DND-41 (cell line): ENCODE measurements at regions not wholly inside any gene's neighbourhood (a gene's known extent, or its start where the extent isn't known, plus 50 kb on each side); places are given as distances from the start of the nearest gene placed in this dataset.

ENCODE experiments used
- ATAC-seq: fragments of 200-7000 bp; cut with Tn5 transposase; 3 replicates; pipeline ENCODE4 v1.9.1; 2021; ENCODE audit warnings: low read depth; ENCODE audit not compliant: insufficient read depth
- DNase-seq: peaks from one replicate; pipeline ENCODE4 v3.0.0-alpha.2; 2020
- H2AFZ ChIP-seq: 2 replicates; pipeline ENCODE4 v1.6.0; 2012; ENCODE audit warnings: low read depth, low read length
- H3K27ac ChIP-seq: 2 replicates; pipeline ENCODE4 v1.5.1; 2012; ENCODE audit warnings: low read length, inconsistent platforms
- H3K27me3 ChIP-seq: fragments of 200-600 bp; sonication (generic); 2 replicates; pipeline ENCODE4 v1.6.0; 2012; ENCODE audit warnings: low read length, mild to moderate bottlenecking, inconsistent platforms; ENCODE audit not compliant: insufficient read depth, poor library complexity
- H3K36me3 ChIP-seq: 2 replicates; pipeline ENCODE4 v1.5.1; 2012; ENCODE audit warnings: low read length, inconsistent platforms; ENCODE audit not compliant: insufficient read depth
- H3K4me1 ChIP-seq: 2 replicates; pipeline ENCODE4 v1.5.1; 2012; ENCODE audit warnings: mild to moderate bottlenecking, low read length; ENCODE audit not compliant: insufficient read depth
- H3K4me2 ChIP-seq: 2 replicates; pipeline ENCODE4 v1.6.0; 2012; ENCODE audit warnings: mild to moderate bottlenecking, moderate library complexity, low read length, inconsistent platforms; ENCODE audit not compliant: insufficient read depth
- H3K4me3 ChIP-seq, 2 experiments: fragments of 200-600 bp in 1 of 2; shearing (Covaris generic) in 1 of 2; 2 replicates each; pipeline ENCODE4 v1.5.1; 2012 to 2016; ENCODE audit warnings: inconsistent platforms in 2 of 2, low read length in 2 of 2, mild to moderate bottlenecking in 2 of 2, low read depth in 1 of 2, moderate library complexity in 1 of 2
- H3K79me2 ChIP-seq: 2 replicates; pipeline ENCODE4 v1.6.0; 2012; ENCODE audit warnings: low read length, inconsistent platforms; ENCODE audit not compliant: insufficient read depth
- H3K9ac ChIP-seq: 2 replicates; pipeline ENCODE4 v1.6.0; 2012; ENCODE audit warnings: low read depth, mild to moderate bottlenecking, inconsistent platforms, low read length, moderate library complexity
- H3K9me3 ChIP-seq: 2 replicates; pipeline ENCODE4 v1.5.1; 2012; ENCODE audit warnings: low read length, moderate library complexity, mild to moderate bottlenecking, inconsistent platforms; ENCODE audit not compliant: insufficient read depth, severe bottlenecking
- H4K20me1 ChIP-seq: 2 replicates; pipeline ENCODE4 v1.6.0; 2012; ENCODE audit warnings: low read length; ENCODE audit not compliant: insufficient read depth
- CTCF ChIP-seq: IDR thresholded peaks from 2 replicates; pipeline ENCODE4 v1.5.1; 2012; ENCODE audit warnings: borderline replicate concordance, low read length, moderate library complexity, mild to moderate bottlenecking; ENCODE audit not compliant: poor library complexity, severe bottlenecking; ENCODE audit errors: extremely low read depth
- EZH2 ChIP-seq: IDR thresholded peaks from 3 replicates; pipeline ENCODE4 v1.6.1; 2012; ENCODE audit warnings: borderline replicate concordance, low read depth, mild to moderate bottlenecking, moderate library complexity, low read length, inconsistent platforms; ENCODE audit not compliant: severe bottlenecking

- ATAC-seq, result no peak
- no peaks in the 10 kb centered on the region for H3K79me2 ChIP-seq
- no peak overlapping the region for H3K27ac ChIP-seq
- H3K4me3 ChIP-seq, result no peak overlapping the region
- TF ChIP-seq CTCF, result no peak
- no peak for TF ChIP-seq EZH2
- H3K27me3 ChIP-seq, result no peaks in the 10 kb centered on the region
- no peaks in the 10 kb centered on the region for H3K4me1 ChIP-seq
- no peak for DNase-seq
- H3K9me3 ChIP-seq, result no peaks in the 10 kb centered on the region
- H4K20me1 ChIP-seq, result no peaks in the 10 kb centered on the region
- H3K36me3 ChIP-seq, result no peaks in the 10 kb centered on the region
- no peak overlapping the region for H3K4me2 ChIP-seq
- no peak overlapping the region for H3K9ac ChIP-seq
- H2AFZ ChIP-seq, result no peak overlapping the region
These were observed 191.7 kb upstream of the SPHKAP start for GRCh38 chr2:228373191-228373590.

DNA sequence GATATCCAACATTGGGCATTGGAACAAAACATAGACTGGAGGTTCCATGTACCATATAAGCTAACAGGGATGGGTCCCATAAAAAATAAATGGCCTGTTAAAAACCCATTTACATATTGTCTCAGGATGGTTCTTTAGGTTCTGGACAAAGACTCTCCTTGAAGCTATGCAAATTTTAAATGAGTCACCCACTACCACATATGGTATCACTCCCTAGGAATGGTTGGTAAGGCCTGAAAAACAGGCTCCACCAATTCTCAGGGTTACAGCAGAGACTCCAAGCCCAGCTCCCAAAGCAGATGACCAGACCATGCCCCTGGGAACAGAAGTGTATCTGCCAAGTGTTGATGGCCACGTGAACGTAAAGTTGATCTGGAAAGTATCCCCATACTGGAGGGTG is 190.7 kb upstream of the SPHKAP start:
- no peak overlapping the region for H3K27ac ChIP-seq
- no peak for TF ChIP-seq EZH2
- TF ChIP-seq CTCF, result no peak
- H3K36me3 ChIP-seq, result no peaks in the 10 kb centered on the region
- ATAC-seq (no peak), DNase-seq (no peak)
- no peaks in the 10 kb centered on the region for H3K4me1 ChIP-seq
- no peaks in the 10 kb centered on the region for H3K79me2 ChIP-seq
- H3K9ac ChIP-seq, result no peak overlapping the region
- no peaks in the 10 kb centered on the region for H4K20me1 ChIP-seq
- H3K4me2 ChIP-seq, result no peak overlapping the region
- no peaks in the 10 kb centered on the region for H3K27me3 ChIP-seq
- no peak overlapping the region for H2AFZ ChIP-seq
- no peak overlapping the region for H3K4me3 ChIP-seq
- H3K9me3 ChIP-seq, result no peaks in the 10 kb centered on the region

DNA sequence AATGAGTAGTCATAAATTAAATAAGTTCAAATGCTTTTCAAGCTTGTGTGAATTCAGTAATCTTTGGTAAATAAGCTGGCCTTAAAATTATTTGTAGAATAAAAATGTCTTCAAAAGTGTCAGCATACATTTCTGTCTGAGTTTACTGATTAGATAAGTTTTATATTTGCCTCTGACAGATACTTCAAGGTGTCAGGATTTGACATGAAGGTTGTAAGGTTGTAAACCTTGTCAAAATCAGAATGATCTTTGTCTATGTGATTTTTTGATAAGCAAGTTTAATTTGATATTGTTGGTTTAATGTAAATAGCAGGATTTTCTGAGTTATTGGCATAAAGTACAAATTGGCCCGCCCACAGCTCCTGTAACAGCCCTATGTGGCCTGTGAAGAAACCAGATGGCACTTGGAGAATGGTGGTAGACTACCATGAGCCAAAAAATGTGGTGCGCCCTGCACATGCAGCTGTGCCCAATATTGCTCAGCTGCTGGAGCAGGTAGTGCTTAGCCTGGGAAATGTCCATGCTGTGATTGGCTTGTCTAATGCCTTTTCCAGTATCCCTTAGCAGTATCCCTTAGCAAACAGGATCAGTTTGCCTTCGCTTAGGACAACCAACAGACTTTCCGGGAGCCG is 188.0 kb upstream of the SPHKAP start:
- no peaks in the 10 kb centered on the region for H3K27me3 ChIP-seq
- no peaks in the 10 kb centered on the region for H3K36me3 ChIP-seq
- H3K4me1 ChIP-seq, result no peaks in the 10 kb centered on the region
- H3K9ac ChIP-seq, result no peak overlapping the region
- no peaks in the 10 kb centered on the region for H3K9me3 ChIP-seq
- H2AFZ ChIP-seq, result no peak overlapping the region
- H3K4me3 ChIP-seq, result no peak overlapping the region
- H3K4me2 ChIP-seq, result no peak overlapping the region
- H4K20me1 ChIP-seq, result no peaks in the 10 kb centered on the region
- ATAC-seq (no peak), DNase-seq (no peak)
- no peak for TF ChIP-seq CTCF
- TF ChIP-seq EZH2, result no peak
- H3K79me2 ChIP-seq, result no peaks in the 10 kb centered on the region
- no peak overlapping the region for H3K27ac ChIP-seq

DNA sequence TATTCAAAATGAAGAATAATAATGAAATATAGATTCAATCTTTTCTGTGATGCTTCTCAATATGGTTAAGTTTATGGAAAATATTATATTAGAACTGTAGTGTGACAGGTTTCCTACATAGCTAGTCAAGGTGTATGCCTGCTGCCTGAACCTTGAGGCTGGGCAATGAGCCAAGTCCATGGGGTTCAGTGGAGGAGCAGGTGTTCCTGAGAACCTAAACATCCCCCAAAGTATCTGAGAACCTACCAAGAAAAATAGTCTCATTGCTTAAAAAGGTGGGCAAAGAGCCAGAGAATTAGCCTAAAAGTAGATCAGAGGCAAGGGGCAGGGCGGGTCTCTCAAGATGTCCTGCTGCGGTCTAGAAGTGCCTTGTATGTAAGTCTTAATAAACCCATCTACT is 185.9 kb upstream of the SPHKAP start:
- H3K4me2 ChIP-seq, result no peak overlapping the region
- no peak overlapping the region for H3K9ac ChIP-seq
- H3K79me2 ChIP-seq, result no peaks in the 10 kb centered on the region
- no peaks in the 10 kb centered on the region for H3K4me1 ChIP-seq
- H3K4me3 ChIP-seq, result no peak overlapping the region
- ATAC-seq, result no peak
- no peak overlapping the region for H2AFZ ChIP-seq
- H3K36me3 ChIP-seq, result no peaks in the 10 kb centered on the region
- DNase-seq, result no peak
- no peaks in the 10 kb centered on the region for H4K20me1 ChIP-seq
- no peaks in the 10 kb centered on the region for H3K27me3 ChIP-seq
- no peak overlapping the region for H3K27ac ChIP-seq
- TF ChIP-seq CTCF (no peak), EZH2 (no peak)
- H3K9me3 ChIP-seq, result no peaks in the 10 kb centered on the region
